ENCODE measurements at regions not wholly inside any gene's neighbourhood (a gene's known extent, or its start where the extent isn't known, plus 50 kb on each side); places are given as distances from the start of the nearest gene placed in this dataset.

DNA sequence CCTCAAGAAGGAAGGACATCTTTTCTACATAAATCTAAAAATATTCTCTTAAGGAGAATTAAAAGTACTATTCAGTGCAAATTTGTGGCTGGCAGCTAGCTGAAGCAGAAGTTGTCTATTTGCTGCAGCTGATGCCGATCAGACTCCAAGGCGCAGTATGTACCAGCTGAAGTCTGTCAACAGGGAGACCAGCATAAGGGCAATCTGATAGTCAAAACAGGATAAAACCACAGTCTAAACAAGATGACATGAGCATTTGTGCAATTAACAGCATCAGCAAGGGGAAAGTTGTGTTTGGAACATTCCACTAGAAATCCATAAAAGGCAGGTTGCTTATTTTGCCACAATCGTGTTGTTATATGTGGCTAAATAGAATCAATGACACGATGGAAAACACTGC is 198.2 kb upstream of the ROBO2 start:
- TF ChIP-seq, protein P1, sequence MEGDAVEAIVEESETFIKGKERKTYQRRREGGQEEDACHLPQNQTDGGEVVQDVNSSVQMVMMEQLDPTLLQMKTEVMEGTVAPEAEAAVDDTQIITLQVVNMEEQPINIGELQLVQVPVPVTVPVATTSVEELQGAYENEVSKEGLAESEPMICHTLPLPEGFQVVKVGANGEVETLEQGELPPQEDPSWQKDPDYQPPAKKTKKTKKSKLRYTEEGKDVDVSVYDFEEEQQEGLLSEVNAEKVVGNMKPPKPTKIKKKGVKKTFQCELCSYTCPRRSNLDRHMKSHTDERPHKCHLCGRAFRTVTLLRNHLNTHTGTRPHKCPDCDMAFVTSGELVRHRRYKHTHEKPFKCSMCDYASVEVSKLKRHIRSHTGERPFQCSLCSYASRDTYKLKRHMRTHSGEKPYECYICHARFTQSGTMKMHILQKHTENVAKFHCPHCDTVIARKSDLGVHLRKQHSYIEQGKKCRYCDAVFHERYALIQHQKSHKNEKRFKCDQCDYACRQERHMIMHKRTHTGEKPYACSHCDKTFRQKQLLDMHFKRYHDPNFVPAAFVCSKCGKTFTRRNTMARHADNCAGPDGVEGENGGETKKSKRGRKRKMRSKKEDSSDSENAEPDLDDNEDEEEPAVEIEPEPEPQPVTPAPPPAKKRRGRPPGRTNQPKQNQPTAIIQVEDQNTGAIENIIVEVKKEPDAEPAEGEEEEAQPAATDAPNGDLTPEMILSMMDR (IDR thresholded peaks at IDR 0.05) = no peak
- no peak for TF ChIP-seq EP300 (IDR thresholded peaks at IDR 0.05)

Data from ovary (tissue), 3 donors.